HL-60 (cell line): ENCODE measurements at regions not wholly inside any gene's neighbourhood (a gene's known extent, or its start where the extent isn't known, plus 50 kb on each side); places are given as distances from the start of the nearest gene placed in this dataset.

Source experiments
- CTCF ChIP-seq: IDR thresholded peaks from one replicate; pipeline ENCODE4 v1.5.1; 2011; ENCODE audit warnings: low read length, control low read depth, inconsistent platforms; ENCODE audit not compliant: insufficient read depth
- GABPA ChIP-seq: IDR thresholded peaks from 2 replicates; pipeline ENCODE4 v1.6.1; 2012; ENCODE audit warnings: low read depth
- POLR2AphosphoS5 ChIP-seq: IDR thresholded peaks from 2 replicates; pipeline ENCODE4 v1.6.1; 2012; ENCODE audit warnings: low read depth

GRCh38 chr21:22711636-22712035 is 1713.4 kb downstream of the NCAM2 start:
- TF ChIP-seq POLR2AphosphoS5 (no peak), GABPA (no peak), CTCF (no peak)
